ENCODE measurements at regions not wholly inside any gene's neighbourhood (a gene's known extent, or its start where the extent isn't known, plus 50 kb on each side); places are given as distances from the start of the nearest gene placed in this dataset.

GRCh38 chr3:75294124-75294523, 370.0 kb upstream of the FRG2C start:
- TF ChIP-seq CTCF (IDR thresholded peaks at IDR 0.05): peak; percentile 71
- TF ChIP-seq E2F5 (CRISPR knock-in tag; IDR thresholded peaks at IDR 0.05): no peak
- TF ChIP-seq MAX (CRISPR knock-in tag; IDR thresholded peaks at IDR 0.05): no peak
- no peak for TF ChIP-seq ATF2 (CRISPR knock-in tag; IDR thresholded peaks at IDR 0.05; ENCODE audit: borderline replicate concordance, low read depth)
- no peak for TF ChIP-seq CREM (CRISPR knock-in tag; IDR thresholded peaks at IDR 0.05)
- TF ChIP-seq ZNF232 (CRISPR knock-in tag; IDR thresholded peaks at IDR 0.05): no peak
- no peak for TF ChIP-seq SMAD3 (CRISPR knock-in tag; IDR thresholded peaks at IDR 0.05; ENCODE audit: borderline replicate concordance)
- no peak for TF ChIP-seq FOXK1 (CRISPR knock-in tag; IDR thresholded peaks at IDR 0.05)
- no peak for TF ChIP-seq USF1 (CRISPR knock-in tag; IDR thresholded peaks at IDR 0.05)
- TF ChIP-seq ZBTB43 (CRISPR knock-in tag; IDR thresholded peaks at IDR 0.05): no peak
- no peak for TF ChIP-seq ZBTB21 (CRISPR knock-in tag; IDR thresholded peaks at IDR 0.05; ENCODE audit: borderline replicate concordance)
- no peak for TF ChIP-seq USF2 (CRISPR knock-in tag; IDR thresholded peaks at IDR 0.05)
- no peak for TF ChIP-seq NR2C2 (CRISPR knock-in tag; IDR thresholded peaks at IDR 0.05)
- TF ChIP-seq PREB (CRISPR knock-in tag; IDR thresholded peaks at IDR 0.05; ENCODE audit: borderline replicate concordance): no peak

Measured in WTC11 (cell line).